ENCODE measurements at regions not wholly inside any gene's neighbourhood (a gene's known extent, or its start where the extent isn't known, plus 50 kb on each side); places are given as distances from the start of the nearest gene placed in this dataset.

- Histone ChIP-seq H3K36me3 (no peaks in the 10 kb centered on the region), H3K4me1 (no peaks in the 10 kb centered on the region), H3K27ac (no peak overlapping the region), H3K4me3 (no peak overlapping the region), H3K9me3 (peaks cover 0 to under 1% (median 0%) of the 10 kb centered on the region in 12 donors), H3K27me3 (no peaks in the 10 kb centered on the region)
- no peak for ATAC-seq
- no peak for DNase-seq
- 31 to 39% (median 34%) methylated on average over 3 of the region's 3 CpGs for WGBS, 4 donors
- intact Hi-C loops (cut with DNase I), result no loop called here
- no peak for TF ChIP-seq POLR2A (IDR thresholded peaks at IDR 0.05)
- TF ChIP-seq CTCF (IDR thresholded peaks at IDR 0.05), result no peak
Measured at GRCh38 chr4:177726111-177726510, 283.9 kb upstream of the AGA start.

GRCh38 chr4:177728361-177729152 is 286.3 kb upstream of the AGA start:
- ATAC-seq (no peak), DNase-seq (no peak)
- TF ChIP-seq CTCF (IDR thresholded peaks at IDR 0.05) (no peak), POLR2A (IDR thresholded peaks at IDR 0.05) (no peak)
- Histone ChIP-seq H3K27me3 (no peaks in the 10 kb centered on the region), H3K27ac (no peak overlapping the region), H3K4me3 (no peak overlapping the region), H3K36me3 (no peaks in the 10 kb centered on the region), H3K9me3 (peaks cover 0 to 6% (median 0%) of the 10 kb centered on the region in 12 donors), H3K4me1 (no peaks in the 10 kb centered on the region)
- WGBS, 4 donors, result 71 to 73% (median 72%) methylated on average over 26 to 27 of the region's 27 CpGs
- intact Hi-C loops (cut with DNase I), result no loop called here

- Histone ChIP-seq H3K27me3 (no peaks in the 10 kb centered on the region), H3K4me3 (no peak overlapping the region), H3K36me3 (no peaks in the 10 kb centered on the region), H3K9me3 (peaks cover 0 to 6% (median 0%) of the 10 kb centered on the region in 12 donors), H3K4me1 (no peaks in the 10 kb centered on the region), H3K27ac (no peak overlapping the region)
- ATAC-seq (no peak), DNase-seq (no peak)
- 46 to 53% (median 50%) methylated on average over 3 of the region's 3 CpGs for WGBS, 4 donors
- intact Hi-C loops (cut with DNase I), result no loop called here
- TF ChIP-seq POLR2A (IDR thresholded peaks at IDR 0.05), result no peak
- TF ChIP-seq CTCF (IDR thresholded peaks at IDR 0.05), result no peak
Measured at GRCh38 chr4:177729681-177730080, 287.4 kb upstream of the AGA start.

GRCh38 chr4:177737387-177737940 is 295.2 kb upstream of the AGA start:
- H3K27ac ChIP-seq, result no peak overlapping the region
- no peak overlapping the region for H3K4me3 ChIP-seq
- 83 to 90% (median 87%) methylated on average over 2 of the region's 2 CpGs for WGBS, 4 donors
- H3K4me1 ChIP-seq, result no peaks in the 10 kb centered on the region
- no peak for ATAC-seq
- TF ChIP-seq POLR2A (IDR thresholded peaks at IDR 0.05) (no peak), CTCF (IDR thresholded peaks at IDR 0.05) (no peak)
- intact Hi-C loops (cut with DNase I), result no loop called here
- DNase-seq, result no peak
- no peaks in the 10 kb centered on the region for H3K36me3 ChIP-seq
- no peaks in the 10 kb centered on the region for H3K27me3 ChIP-seq
- no peaks in the 10 kb centered on the region for H3K9me3 ChIP-seq

Measured in heart left ventricle (tissue), 16 donors.